HG02642 (cell line): ENCODE measurements at regions not wholly inside any gene's neighbourhood (a gene's known extent, or its start where the extent isn't known, plus 50 kb on each side); places are given as distances from the start of the nearest gene placed in this dataset.

ENCODE experiments used
- ATAC-seq: cut with Tn5 transposase; IDR thresholded peaks from one replicate; pipeline ENCODE4 v1.9.1; 2021; ENCODE audit warnings: mild to moderate bottlenecking; ENCODE audit not compliant: unreplicated experiment, poor library complexity

GRCh38 chr13:78430166-78430791 lies 173.1 kb downstream of the POU4F1 start:
- ATAC-seq, result no peak

DNA sequence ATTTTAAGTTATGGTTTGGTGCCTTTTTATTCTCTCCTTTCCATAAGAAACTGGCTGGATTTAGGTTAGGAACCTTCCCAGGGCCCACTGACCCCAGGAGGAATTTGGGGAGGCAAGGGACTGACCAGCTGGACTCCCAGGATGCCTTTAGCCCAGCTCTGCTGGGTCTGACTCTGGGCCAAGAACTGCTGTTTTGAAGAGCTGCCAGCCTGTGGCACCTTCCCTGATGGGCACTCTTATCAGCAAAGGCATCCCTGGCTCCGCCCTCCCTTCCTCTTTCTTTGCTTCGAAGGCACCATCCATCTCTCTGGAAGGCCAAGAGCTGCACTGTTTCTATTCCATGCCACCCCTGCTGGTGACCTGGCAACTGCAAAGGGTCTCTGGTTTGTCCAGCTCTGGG lies 174.7 kb downstream of the POU4F1 start:
- no peak for ATAC-seq

- ATAC-seq, result no peak
Measured at GRCh38 chr13:78426183-78426582, 177.2 kb downstream of the POU4F1 start.

- peak; percentile 56 for ATAC-seq
Measured at GRCh38 chr13:78420814-78421213, 182.5 kb downstream of the POU4F1 start.

GRCh38 chr13:78413887-78414553 lies 189.3 kb downstream of the POU4F1 start:
- ATAC-seq, result no peak

- no peak for ATAC-seq
Measured at GRCh38 chr13:78410847-78411246, 192.5 kb downstream of the POU4F1 start.

- no peak for ATAC-seq
Measured at GRCh38 chr13:78410164-78410563, 193.2 kb downstream of the POU4F1 start.

- ATAC-seq, result peak; percentile 59
Measured at GRCh38 chr13:78409172-78409571, 194.2 kb downstream of the POU4F1 start.

DNA sequence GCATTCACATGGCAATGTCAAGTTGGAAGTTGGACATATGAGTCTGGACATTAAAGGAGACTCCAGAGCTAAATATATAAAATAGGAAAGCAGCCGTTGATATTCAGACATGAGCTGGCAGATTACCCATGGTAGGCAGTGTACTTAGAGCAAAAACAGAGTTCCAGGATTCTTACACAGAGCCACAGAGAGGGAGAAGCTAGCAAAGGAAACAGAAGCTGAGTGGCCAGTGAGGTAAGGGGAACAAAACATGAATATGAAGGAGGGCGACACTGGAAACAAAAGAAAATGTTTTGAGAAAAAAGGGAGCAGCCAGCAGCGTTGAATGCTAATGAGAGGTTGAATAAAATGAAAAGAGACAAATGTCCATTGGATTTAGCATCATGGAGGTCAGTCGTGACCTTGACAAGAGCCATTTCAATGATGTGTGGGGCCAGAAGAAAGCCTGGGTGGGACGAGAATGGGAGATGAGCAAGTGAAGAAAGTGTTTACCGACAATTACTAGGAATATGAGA lies 198.4 kb downstream of the POU4F1 start:
- no peak for ATAC-seq

GRCh38 chr13:78402708-78403400 lies 200.5 kb downstream of the POU4F1 start:
- no peak for ATAC-seq

- ATAC-seq, result no peak
Measured at GRCh38 chr13:78401873-78402707, 201.3 kb downstream of the POU4F1 start.

GRCh38 chr13:78398743-78399410 lies 204.5 kb downstream of the POU4F1 start:
- peak; percentile 94 for ATAC-seq

- no peak for ATAC-seq
Measured at GRCh38 chr13:78393286-78394142, 209.8 kb downstream of the POU4F1 start.

DNA sequence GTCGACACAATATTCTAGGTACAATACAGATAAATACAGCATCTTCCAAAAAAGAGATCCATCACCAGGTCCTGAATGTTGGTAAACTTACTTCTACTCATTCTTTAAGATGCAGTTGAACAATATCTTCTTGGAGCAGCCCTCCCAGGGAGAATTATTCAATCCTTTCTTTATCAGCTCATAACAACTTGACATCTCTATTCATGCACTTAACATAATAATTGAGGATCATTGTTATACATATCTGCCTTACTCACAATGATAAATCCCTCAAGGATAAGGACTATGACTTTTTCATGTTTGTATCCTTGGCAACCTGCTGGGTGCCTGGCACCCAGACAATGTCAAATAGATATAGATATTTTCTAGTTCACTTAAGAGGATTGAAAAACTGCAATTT lies 219.5 kb downstream of the POU4F1 start:
- no peak for ATAC-seq

DNA sequence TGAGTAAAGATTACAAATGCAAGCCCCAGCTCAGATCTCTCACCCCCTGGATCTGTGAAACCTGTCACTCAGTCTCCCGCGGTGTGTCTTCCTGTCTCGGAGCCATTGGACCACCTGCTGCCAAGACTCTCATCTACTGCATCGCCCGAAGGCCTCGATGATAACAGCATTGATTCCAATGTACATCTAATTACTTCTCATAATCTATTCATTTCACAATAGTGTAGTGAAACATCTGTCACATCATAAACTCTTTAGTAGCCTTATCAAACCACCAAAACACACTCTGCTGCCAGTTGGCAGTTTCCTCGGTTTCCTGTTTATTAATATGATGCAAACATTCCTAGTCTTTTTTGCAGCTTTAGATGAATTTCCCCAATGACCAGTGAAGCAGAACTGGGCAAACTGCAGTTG lies 220.3 kb downstream of the POU4F1 start:
- ATAC-seq, result no peak

DNA sequence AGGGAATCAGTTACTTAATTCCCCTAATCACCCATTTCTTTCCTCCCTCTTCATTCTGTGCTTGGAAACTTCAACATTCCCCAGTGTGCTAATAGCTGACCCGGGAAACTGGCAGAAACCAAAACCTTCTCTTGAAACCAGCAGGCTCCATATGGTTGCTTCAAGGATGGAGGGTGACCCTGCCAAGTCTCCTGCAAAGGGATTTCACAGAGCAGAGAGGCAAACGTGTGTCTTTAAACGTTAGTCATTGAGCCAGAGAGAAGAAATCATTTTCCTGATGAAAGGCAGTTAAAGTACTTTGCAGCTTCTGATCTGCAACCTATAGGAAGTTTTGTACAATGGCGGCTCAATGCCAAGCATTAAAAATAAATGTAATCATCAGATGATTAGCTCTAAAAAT lies 220.9 kb downstream of the POU4F1 start:
- no peak for ATAC-seq

GRCh38 chr13:78376822-78377221 lies 226.5 kb downstream of the POU4F1 start:
- ATAC-seq, result no peak

DNA sequence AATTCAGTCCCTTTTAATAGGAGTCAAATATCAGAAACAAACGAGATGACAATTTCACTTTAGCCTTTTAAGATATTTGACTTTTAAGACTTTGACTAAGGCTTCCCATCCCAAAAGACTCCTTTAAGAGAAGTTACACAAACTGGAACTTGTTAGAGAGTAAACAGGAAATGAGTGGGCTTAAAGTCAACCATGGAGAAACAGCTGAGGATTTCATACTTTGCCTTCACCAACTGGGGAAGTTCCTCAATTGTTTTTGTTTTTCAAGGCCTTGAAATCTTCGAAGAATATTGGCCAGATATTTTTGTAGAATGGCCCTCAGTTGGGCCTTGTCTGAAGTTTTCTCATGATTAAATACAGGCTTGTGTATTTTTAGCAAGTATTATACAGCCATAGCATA lies 227.3 kb downstream of the POU4F1 start:
- no peak for ATAC-seq

DNA sequence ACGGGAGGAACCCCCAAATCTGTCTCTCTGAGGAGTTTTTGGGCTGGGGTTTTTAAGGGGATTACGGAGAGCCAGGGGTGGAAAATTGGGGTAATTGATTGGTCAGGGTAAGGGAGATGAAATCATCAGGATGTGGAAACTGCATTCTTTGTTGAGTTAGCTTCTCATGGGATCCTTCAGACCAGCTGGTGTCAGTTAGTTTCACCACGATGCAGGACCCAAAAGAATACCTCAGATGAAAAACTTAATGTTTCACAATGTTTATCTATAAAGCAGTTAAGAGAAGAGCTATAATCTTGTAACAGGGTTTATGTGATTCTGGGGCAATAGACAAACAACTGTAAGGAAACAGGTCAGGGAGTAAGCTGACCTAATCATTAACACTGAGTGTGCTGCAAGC lies 230.8 kb downstream of the POU4F1 start:
- no peak for ATAC-seq
